Psoas muscle (tissue), 7 donors: ENCODE measurements at regions not wholly inside any gene's neighbourhood (a gene's known extent, or its start where the extent isn't known, plus 50 kb on each side); places are given as distances from the start of the nearest gene placed in this dataset.

Experiments
- ATAC-seq, 4 donors: fragments of 200-7000 bp; cut with Tn5 transposase; one replicate each; pipeline ENCODE4 v1.9.1; 2020; ENCODE audit warnings: moderate library complexity in 3 of 4, mild to moderate bottlenecking in 2 of 4
- DNase-seq, 2 donors: peaks; one replicate each; pipeline ENCODE4 v3.0.0-alpha.2; 2020
- H3K27ac ChIP-seq: fragments of 200-600 bp; one replicate; pipeline ENCODE4 v1.8.0; 2022
- H3K27me3 ChIP-seq, 3 donors: fragments of 200-600 bp in 1 of 3; one replicate each; pipeline versions ENCODE4 v1.6.1 to v1.8.0; 2013 to 2022; ENCODE audit warnings: low read length in 2 of 3, mild to moderate bottlenecking in 2 of 3, moderate library complexity in 1 of 3; ENCODE audit not compliant: insufficient read depth in 3 of 3
- H3K36me3 ChIP-seq, 2 donors: fragments of 200-600 bp in 1 of 2; one replicate each; pipeline versions ENCODE4 v1.6.1 to v1.8.0; 2013 to 2022; ENCODE audit warnings: low read depth in 1 of 2, mild to moderate bottlenecking in 1 of 2, moderate library complexity in 1 of 2; ENCODE audit not compliant: insufficient read depth in 1 of 2
- H3K4me1 ChIP-seq: fragments of 200-600 bp; one replicate; pipeline ENCODE4 v1.8.0; 2022
- H3K4me3 ChIP-seq: fragments of 200-600 bp; one replicate; pipeline ENCODE4 v1.8.0; 2022; ENCODE audit warnings: mild to moderate bottlenecking
- H3K9me3 ChIP-seq: fragments of 200-600 bp; one replicate; pipeline ENCODE4 v1.8.0; 2022
- WGBS, 3 donors: extraction: QIAGEN DNeasy Blood & Tissue Kit; methylation state at CpG; one replicate each; pipeline versions ENCODE4 v1.1.6 to v1.1.7; 2013; 5-methylcytosine and 5-hydroxymethylcytosine counted together
- intact Hi-C, 2 donors: fragments of 100-400 bp; cut with DNase I; formaldehyde crosslinking; loops; one replicate each; pipeline versions ENCODE4 v1.11.0 to v1.14.2; 2022
- TF ChIP-seq, protein P1 (sequence below): fragments of 200-600 bp; IDR thresholded peaks from one replicate; pipeline ENCODE4 v1.8.0; 2022; ENCODE audit warnings: antibody characterized with exemption
- donor health status: healthy with polysubstance abuse.
- donor health status: DM: no; HTN: no; CAD: no; lungs with moderate emphysema.
- donor health status: Bipolar disorder and iron deficiency.
- donor health status: healthy.
- donor health status: DM: yes; HTN: yes; CAD: no.
- donor health status: DM: no; HTN: no; CAD: no.
- donor health status: DM: yes; HTN: yes; CAD: no.

- ATAC-seq (no peak), DNase-seq (no peak)
- WGBS, 3 donors: 67 to 80% (median 75%) methylated on average over 2 of the region's 2 CpGs
- intact Hi-C loops: no loop called here
- Histone ChIP-seq H3K27me3 (peaks cover 0 to 1% (median 0%) of the 10 kb centered on the region in 3 donors), H3K4me1 (no peaks in the 10 kb centered on the region), H3K4me3 (no peak overlapping the region), H3K9me3 (no peaks in the 10 kb centered on the region), H3K27ac (no peak overlapping the region), H3K36me3 (no peaks in the 10 kb centered on the region)
- TF ChIP-seq, protein P1, sequence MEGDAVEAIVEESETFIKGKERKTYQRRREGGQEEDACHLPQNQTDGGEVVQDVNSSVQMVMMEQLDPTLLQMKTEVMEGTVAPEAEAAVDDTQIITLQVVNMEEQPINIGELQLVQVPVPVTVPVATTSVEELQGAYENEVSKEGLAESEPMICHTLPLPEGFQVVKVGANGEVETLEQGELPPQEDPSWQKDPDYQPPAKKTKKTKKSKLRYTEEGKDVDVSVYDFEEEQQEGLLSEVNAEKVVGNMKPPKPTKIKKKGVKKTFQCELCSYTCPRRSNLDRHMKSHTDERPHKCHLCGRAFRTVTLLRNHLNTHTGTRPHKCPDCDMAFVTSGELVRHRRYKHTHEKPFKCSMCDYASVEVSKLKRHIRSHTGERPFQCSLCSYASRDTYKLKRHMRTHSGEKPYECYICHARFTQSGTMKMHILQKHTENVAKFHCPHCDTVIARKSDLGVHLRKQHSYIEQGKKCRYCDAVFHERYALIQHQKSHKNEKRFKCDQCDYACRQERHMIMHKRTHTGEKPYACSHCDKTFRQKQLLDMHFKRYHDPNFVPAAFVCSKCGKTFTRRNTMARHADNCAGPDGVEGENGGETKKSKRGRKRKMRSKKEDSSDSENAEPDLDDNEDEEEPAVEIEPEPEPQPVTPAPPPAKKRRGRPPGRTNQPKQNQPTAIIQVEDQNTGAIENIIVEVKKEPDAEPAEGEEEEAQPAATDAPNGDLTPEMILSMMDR: no peak
Observed at GRCh38 chr15:91420689-91421088, 320.6 kb downstream of the SV2B start.

GRCh38 chr15:91422797-91423196 lies 322.7 kb downstream of the SV2B start:
- H3K27me3 ChIP-seq: peaks cover 0 to 2% (median 1%) of the 10 kb centered on the region in 3 donors
- H3K9me3 ChIP-seq: no peaks in the 10 kb centered on the region
- H3K36me3 ChIP-seq: no peaks in the 10 kb centered on the region
- TF ChIP-seq, protein P1: no peak
- H3K4me3 ChIP-seq: no peak overlapping the region
- intact Hi-C loops: no loop called here
- H3K4me1 ChIP-seq: no peaks in the 10 kb centered on the region
- DNase-seq (no peak), ATAC-seq (no peak)
- no peak overlapping the region for H3K27ac ChIP-seq
- 5 to 8% (median 7%) methylated on average over 1 of the region's 1 CpG for WGBS, 3 donors

DNA sequence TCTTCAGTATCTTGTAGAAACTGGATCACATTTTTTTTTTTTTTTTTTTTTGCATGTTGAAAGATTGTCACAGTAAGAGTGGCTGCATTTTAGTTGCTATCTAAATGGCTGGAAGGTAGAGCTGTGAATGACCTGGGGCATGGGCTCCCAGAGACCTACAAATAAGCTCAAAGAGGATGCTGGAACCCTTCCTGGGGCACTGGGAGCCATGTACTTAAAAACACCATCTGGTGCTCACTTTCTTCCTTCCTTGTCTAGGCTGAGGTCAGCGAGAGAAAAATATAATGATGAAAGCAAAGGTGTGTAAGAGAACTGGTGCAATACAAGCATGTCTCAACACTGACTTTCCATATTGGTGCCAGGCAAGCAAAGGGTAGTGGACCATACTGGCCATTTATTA lies 323.9 kb downstream of the SV2B start:
- Histone ChIP-seq H3K27ac (no peak overlapping the region), H3K27me3 (peaks cover 0 to 4% (median 1%) of the 10 kb centered on the region in 3 donors), H3K4me3 (no peak overlapping the region), H3K9me3 (no peaks in the 10 kb centered on the region), H3K4me1 (no peaks in the 10 kb centered on the region), H3K36me3 (no peaks in the 10 kb centered on the region)
- no peak for ATAC-seq
- WGBS, 3 donors: 73 to 85% (median 81%) methylated on average over 1 of the region's 1 CpG
- TF ChIP-seq, protein P1: no peak
- no peak for DNase-seq
- intact Hi-C loops: no loop called here

GRCh38 chr15:91426412-91426811 lies 326.4 kb downstream of the SV2B start:
- intact Hi-C loops: no loop called here
- DNase-seq: no peak
- ATAC-seq: no peak
- peaks cover 0 to 4% (median 1%) of the 10 kb centered on the region in 3 donors for H3K27me3 ChIP-seq
- H3K9me3 ChIP-seq: no peaks in the 10 kb centered on the region
- no peak overlapping the region for H3K27ac ChIP-seq
- H3K4me1 ChIP-seq: no peaks in the 10 kb centered on the region
- no peaks in the 10 kb centered on the region for H3K36me3 ChIP-seq
- H3K4me3 ChIP-seq: no peak overlapping the region
- TF ChIP-seq, protein P1: no peak
- WGBS, 3 donors: 74 to 76% (median 75%) methylated on average over 4 of the region's 4 CpGs

DNA sequence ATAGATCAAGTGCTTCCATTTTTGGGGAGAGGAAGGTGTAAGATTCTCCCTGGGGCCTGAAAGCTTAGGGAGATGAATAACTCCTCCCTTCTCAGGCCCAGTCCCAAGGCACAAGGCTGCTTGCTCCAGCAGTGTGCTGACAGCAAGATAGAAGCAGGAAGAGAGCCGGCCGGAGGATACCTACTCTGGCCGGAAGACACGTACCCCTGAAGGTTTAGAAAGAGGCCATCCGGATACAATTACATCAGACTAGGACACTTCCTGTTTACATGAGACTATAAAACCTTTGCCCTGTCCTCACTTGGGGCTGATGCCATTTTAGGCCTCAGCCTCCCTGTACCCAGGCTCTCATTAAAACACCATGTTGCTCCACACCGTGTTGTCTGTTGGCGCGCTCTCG lies 329.9 kb downstream of the SV2B start:
- no peak for DNase-seq
- H3K27ac ChIP-seq: no peak overlapping the region

More for the DNA sequence above, 329.9 kb downstream of the SV2B start:
- TF ChIP-seq, protein P1: no peak
- intact Hi-C loops: loop anchor here in 1 of 2 donors (5.0 kb wide), 1 partner anchor 37 kb away; no protein-coding TSS in a partner anchor
- Histone ChIP-seq H3K27me3 (peaks cover 0 to 4% (median 0%) of the 10 kb centered on the region in 3 donors), H3K4me1 (no peaks in the 10 kb centered on the region), H3K4me3 (no peak overlapping the region), H3K9me3 (no peaks in the 10 kb centered on the region), H3K36me3 (no peaks in the 10 kb centered on the region)
- WGBS, 3 donors: 78 to 84% (median 79%) methylated on average over 9 of the region's 9 CpGs
- no peak for ATAC-seq
